K562 (cell line): ENCODE measurements at regions not wholly inside any gene's neighbourhood (a gene's known extent, or its start where the extent isn't known, plus 50 kb on each side); places are given as distances from the start of the nearest gene placed in this dataset.

Experiments used
- EZH2 ChIP-seq: IDR thresholded peaks from 2 replicates; pipeline ENCODE4 v1.6.1; 2012; ENCODE audit warnings: low read depth, mild to moderate bottlenecking, inconsistent platforms, low read length, borderline replicate concordance
- HDGF ChIP-seq: fragments of 450-650 bp; IDR thresholded peaks from 2 replicates; pipeline ENCODE4 v1.6.1; 2016
- NONO ChIP-seq, 2 experiments: fragments of 200-400 bp in 1 of 2; fragments of 450-650 bp in 1 of 2; formaldehyde crosslinking in 1 of 2; IDR thresholded peaks; 2 replicates each; pipeline ENCODE4 v1.6.1; 2017; ENCODE audit warnings: low read depth in 2 of 2, mild to moderate bottlenecking in 2 of 2, moderate library complexity in 2 of 2, low read length in 1 of 2
- POLR2A ChIP-seq: fragments of 450-650 bp; conservative IDR thresholded peaks from 2 replicates; pipeline ENCODE4 v1.6.1; 2016
- SP1 ChIP-seq: sonication (generic); formaldehyde crosslinking; IDR thresholded peaks from 2 replicates; pipeline ENCODE4 v1.8.1; 2022; ENCODE audit warnings: mild to moderate bottlenecking, missing genetic modification reagents
- YY1 ChIP-seq, 3 experiments: IDR thresholded peaks; 2 replicates each; pipeline ENCODE4 v1.6.1; 2011; ENCODE audit warnings: low read length in 2 of 3, mild to moderate bottlenecking in 2 of 3, moderate library complexity in 2 of 3, borderline replicate concordance in 1 of 3, control low read depth in 1 of 3, low read depth in 1 of 3; ENCODE audit not compliant: insufficient read depth in 3 of 3, insufficient replicate concordance in 2 of 3, control insufficient read depth in 1 of 3, insufficient read length in 1 of 3; ENCODE audit errors: extremely low read depth in 1 of 3
- ZBTB49 ChIP-seq: sonication (generic); formaldehyde crosslinking; IDR thresholded peaks from 2 replicates; pipeline ENCODE4 v1.8.0; 2022; ENCODE audit warnings: missing genetic modification reagents, mild to moderate bottlenecking, borderline replicate concordance
- ZNF175 ChIP-seq: fragments of 200-800 bp; sonication (Bioruptor generic); IDR thresholded peaks from 2 replicates; pipeline ENCODE4 v1.6.1; 2016; ENCODE audit warnings: low read depth, mild to moderate bottlenecking, missing genetic modification characterization, missing compliant biosample characterization
- ZNF274 ChIP-seq: IDR thresholded peaks from 2 replicates; pipeline ENCODE4 v1.6.1; 2011; ENCODE audit warnings: low read depth, mild to moderate bottlenecking, low read length, moderate library complexity, borderline replicate concordance
- ZNF77 ChIP-seq: fragments of 250-450 bp; sonication (Bioruptor Pico); IDR thresholded peaks from 2 replicates; pipeline ENCODE4 v1.5.0; 2020
- TF ChIP-seq, protein P1 (sequence below): fragments of 250-450 bp; sonication (Bioruptor Pico); IDR thresholded peaks from 2 replicates; pipeline ENCODE4 v1.8.0; 2021; ENCODE audit warnings: mild to moderate bottlenecking, moderate library complexity
- TF ChIP-seq, protein P2 (sequence below), 3 experiments: IDR thresholded peaks in 2 of 3; conservative IDR thresholded peaks in 1 of 3; 2 replicates each; pipeline ENCODE4 v1.5.1; 2011 to 2012; ENCODE audit warnings: low read length in 3 of 3, mild to moderate bottlenecking in 3 of 3, control low read depth in 2 of 3, improper control_type of control experiment in 1 of 3, inconsistent platforms in 1 of 3, low read depth in 1 of 3, mixed read lengths in 1 of 3, moderate library complexity in 1 of 3; ENCODE audit not compliant: insufficient read depth in 2 of 3

DNA sequence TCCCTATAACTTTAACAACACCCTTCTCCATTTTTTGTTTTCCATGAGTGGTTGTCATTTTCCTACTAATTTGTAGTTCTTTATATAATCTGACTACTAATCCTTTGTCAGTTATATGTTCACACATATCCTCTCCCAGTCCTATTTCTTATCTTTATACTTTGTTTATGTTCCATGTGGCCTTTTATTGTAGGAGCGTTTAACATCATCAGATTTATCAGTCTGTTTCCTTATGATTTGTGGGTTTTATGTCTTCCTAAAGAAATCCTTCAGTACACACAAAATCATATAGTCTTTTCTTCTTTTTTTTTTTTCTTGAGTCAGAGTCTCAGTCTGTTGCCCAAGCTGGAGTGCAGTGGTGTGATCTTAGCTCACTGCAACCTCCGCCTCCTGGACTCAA, 204.9 kb upstream of the SPRY1 start:
- no peak for TF ChIP-seq ZBTB49 (CRISPR knock-in tag)
- TF ChIP-seq, protein P1, sequence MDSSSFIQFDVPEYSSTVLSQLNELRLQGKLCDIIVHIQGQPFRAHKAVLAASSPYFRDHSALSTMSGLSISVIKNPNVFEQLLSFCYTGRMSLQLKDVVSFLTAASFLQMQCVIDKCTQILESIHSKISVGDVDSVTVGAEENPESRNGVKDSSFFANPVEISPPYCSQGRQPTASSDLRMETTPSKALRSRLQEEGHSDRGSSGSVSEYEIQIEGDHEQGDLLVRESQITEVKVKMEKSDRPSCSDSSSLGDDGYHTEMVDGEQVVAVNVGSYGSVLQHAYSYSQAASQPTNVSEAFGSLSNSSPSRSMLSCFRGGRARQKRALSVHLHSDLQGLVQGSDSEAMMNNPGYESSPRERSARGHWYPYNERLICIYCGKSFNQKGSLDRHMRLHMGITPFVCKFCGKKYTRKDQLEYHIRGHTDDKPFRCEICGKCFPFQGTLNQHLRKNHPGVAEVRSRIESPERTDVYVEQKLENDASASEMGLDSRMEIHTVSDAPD (CRISPR knock-in tag), result no peak
- no peak for TF ChIP-seq EZH2
- TF ChIP-seq HDGF, result no peak
- TF ChIP-seq, protein P2, sequence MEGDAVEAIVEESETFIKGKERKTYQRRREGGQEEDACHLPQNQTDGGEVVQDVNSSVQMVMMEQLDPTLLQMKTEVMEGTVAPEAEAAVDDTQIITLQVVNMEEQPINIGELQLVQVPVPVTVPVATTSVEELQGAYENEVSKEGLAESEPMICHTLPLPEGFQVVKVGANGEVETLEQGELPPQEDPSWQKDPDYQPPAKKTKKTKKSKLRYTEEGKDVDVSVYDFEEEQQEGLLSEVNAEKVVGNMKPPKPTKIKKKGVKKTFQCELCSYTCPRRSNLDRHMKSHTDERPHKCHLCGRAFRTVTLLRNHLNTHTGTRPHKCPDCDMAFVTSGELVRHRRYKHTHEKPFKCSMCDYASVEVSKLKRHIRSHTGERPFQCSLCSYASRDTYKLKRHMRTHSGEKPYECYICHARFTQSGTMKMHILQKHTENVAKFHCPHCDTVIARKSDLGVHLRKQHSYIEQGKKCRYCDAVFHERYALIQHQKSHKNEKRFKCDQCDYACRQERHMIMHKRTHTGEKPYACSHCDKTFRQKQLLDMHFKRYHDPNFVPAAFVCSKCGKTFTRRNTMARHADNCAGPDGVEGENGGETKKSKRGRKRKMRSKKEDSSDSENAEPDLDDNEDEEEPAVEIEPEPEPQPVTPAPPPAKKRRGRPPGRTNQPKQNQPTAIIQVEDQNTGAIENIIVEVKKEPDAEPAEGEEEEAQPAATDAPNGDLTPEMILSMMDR (IDR thresholded peaks at IDR 0.05 in 2 of 3, conservative IDR thresholded peaks at IDR 0.05 in 1 of 3; ENCODE audit: insufficient read depth in 2 of 3, low read depth in 1 of 3, low read length in 3 of 3), result no peak
- TF ChIP-seq SP1 (CRISPR knock-in tag), result no peak
- no peak for TF ChIP-seq POLR2A
- TF ChIP-seq ZNF274, result no peak
- TF ChIP-seq ZNF175 (CRISPR knock-in tag), result no peak
- no peak for TF ChIP-seq ZNF77 (CRISPR knock-in tag)
- no peak for TF ChIP-seq YY1 (IDR thresholded peaks at IDR 0.05; ENCODE audit: borderline replicate concordance in 1 of 3, control insufficient read depth in 1 of 3, extremely low read depth in 1 of 3, insufficient read depth in 3 of 3, insufficient read length in 1 of 3, insufficient replicate concordance in 2 of 3, low read depth in 1 of 3, low read length in 2 of 3)
- no peak for TF ChIP-seq NONO (IDR thresholded peaks at IDR 0.05; ENCODE audit: low read depth in 2 of 2, low read length in 1 of 2)
